GM19463 (cell line): ENCODE measurements at regions not wholly inside any gene's neighbourhood (a gene's known extent, or its start where the extent isn't known, plus 50 kb on each side); places are given as distances from the start of the nearest gene placed in this dataset.
"Not testable (repeated sequence)": the region's sequence is repeated elsewhere in the genome, so short reads cannot be mapped to it uniquely, and the experiment has no call there.

Experiments
- ATAC-seq: cut with Tn5 transposase; IDR thresholded peaks from one replicate; pipeline ENCODE4 v1.9.1; 2021; ENCODE audit warnings: mild to moderate bottlenecking, moderate library complexity; ENCODE audit not compliant: unreplicated experiment

- no peak for ATAC-seq
These were observed 410.5 kb upstream of the MAN1A1 start for GRCh38 chr6:119760046-119760445.

GRCh38 chr6:119758385-119758784 is 408.8 kb upstream of the MAN1A1 start:
- ATAC-seq, result no peak

GRCh38 chr6:119757467-119757866 is 407.9 kb upstream of the MAN1A1 start:
- no peak for ATAC-seq

- ATAC-seq, result no peak
These were observed 399.8 kb upstream of the MAN1A1 start for GRCh38 chr6:119749335-119749734.

- ATAC-seq, result not testable (repeated sequence)
These were observed 399.0 kb upstream of the MAN1A1 start for GRCh38 chr6:119748535-119748934.

- ATAC-seq, result peak; percentile 82
These were observed 392.7 kb upstream of the MAN1A1 start for GRCh38 chr6:119742188-119742803.

GRCh38 chr6:119739769-119740168 is 390.2 kb upstream of the MAN1A1 start:
- no peak for ATAC-seq

- no peak for ATAC-seq
These were observed 388.9 kb upstream of the MAN1A1 start for GRCh38 chr6:119738425-119738824.

GRCh38 chr6:119736296-119737021 is 386.9 kb upstream of the MAN1A1 start:
- ATAC-seq, result no peak

GRCh38 chr6:119735530-119735929 is 386.0 kb upstream of the MAN1A1 start:
- no peak for ATAC-seq

- ATAC-seq, result no peak
These were observed 384.7 kb upstream of the MAN1A1 start for GRCh38 chr6:119734227-119734626.

- ATAC-seq, result peak; percentile 74
These were observed 379.4 kb upstream of the MAN1A1 start for GRCh38 chr6:119728935-119729334.

- ATAC-seq, result no peak
These were observed 378.7 kb upstream of the MAN1A1 start for GRCh38 chr6:119728220-119728750.

GRCh38 chr6:119727504-119728219 is 378.1 kb upstream of the MAN1A1 start:
- ATAC-seq, result no peak

GRCh38 chr6:119726912-119727311 is 377.4 kb upstream of the MAN1A1 start:
- ATAC-seq, result not testable (repeated sequence)

- no peak for ATAC-seq
These were observed 376.5 kb upstream of the MAN1A1 start for GRCh38 chr6:119726086-119726485.

GRCh38 chr6:119720160-119720559 is 370.6 kb upstream of the MAN1A1 start:
- no peak for ATAC-seq

GRCh38 chr6:119717942-119718341 is 368.4 kb upstream of the MAN1A1 start:
- ATAC-seq, result no peak

- no peak for ATAC-seq
These were observed 367.2 kb upstream of the MAN1A1 start for GRCh38 chr6:119716668-119717270.

- no peak for ATAC-seq
These were observed 364.3 kb upstream of the MAN1A1 start for GRCh38 chr6:119713903-119714302.

GRCh38 chr6:119686644-119687043 is 337.1 kb upstream of the MAN1A1 start:
- ATAC-seq, result no peak
